ENCODE measurements at regions not wholly inside any gene's neighbourhood (a gene's known extent, or its start where the extent isn't known, plus 50 kb on each side); places are given as distances from the start of the nearest gene placed in this dataset.
A peak's percentile ranks its signal among the peaks of the same experiment; 100 is the strongest.

- no peak overlapping the region for H3K4me3 Mint-ChIP-seq
- no peaks in the 10 kb centered on the region for H3K27me3 Mint-ChIP-seq (ENCODE audit: low read depth)
- peaks cover 17% of the 10 kb centered on the region for H3K4me1 Mint-ChIP-seq
- no peak for DNase-seq (ENCODE audit: low read depth, low spot score)
- peaks cover 15% of the 10 kb centered on the region for H3K9me3 Mint-ChIP-seq
- no peaks in the 10 kb centered on the region for H3K36me3 Mint-ChIP-seq (ENCODE audit: low read depth)
- TF ChIP-seq CTCF (conservative IDR thresholded peaks at IDR 0.05) = no peak
- H3K27ac Mint-ChIP-seq (ENCODE audit: unreplicated experiment) = no peak overlapping the region
Measured at GRCh38 chr22:27347951-27348350, 453.6 kb downstream of the MN1 start.

GRCh38 chr22:27348634-27349033 lies 452.9 kb downstream of the MN1 start:
- H3K27ac Mint-ChIP-seq (ENCODE audit: unreplicated experiment) = no peak overlapping the region
- peaks cover 17% of the 10 kb centered on the region for H3K4me1 Mint-ChIP-seq
- no peak for TF ChIP-seq CTCF (conservative IDR thresholded peaks at IDR 0.05)
- H3K4me3 Mint-ChIP-seq = no peak overlapping the region
- no peaks in the 10 kb centered on the region for H3K36me3 Mint-ChIP-seq (ENCODE audit: low read depth)
- no peak for DNase-seq (ENCODE audit: low read depth, low spot score)
- H3K9me3 Mint-ChIP-seq = peaks cover 11% of the 10 kb centered on the region
- no peaks in the 10 kb centered on the region for H3K27me3 Mint-ChIP-seq (ENCODE audit: low read depth)

- H3K4me1 Mint-ChIP-seq = peaks cover 17% of the 10 kb centered on the region
- peaks cover 15% of the 10 kb centered on the region for H3K9me3 Mint-ChIP-seq
- H3K4me3 Mint-ChIP-seq = no peak overlapping the region
- no peaks in the 10 kb centered on the region for H3K27me3 Mint-ChIP-seq (ENCODE audit: low read depth)
- no peak overlapping the region for H3K27ac Mint-ChIP-seq (ENCODE audit: unreplicated experiment)
- no peaks in the 10 kb centered on the region for H3K36me3 Mint-ChIP-seq (ENCODE audit: low read depth)
- TF ChIP-seq CTCF (conservative IDR thresholded peaks at IDR 0.05) = no peak
- no peak for DNase-seq (ENCODE audit: low read depth, low spot score)
Measured at GRCh38 chr22:27349456-27349855, 452.1 kb downstream of the MN1 start.

- no peak overlapping the region for H3K27ac Mint-ChIP-seq (ENCODE audit: unreplicated experiment)
Measured at GRCh38 chr22:27350306-27350705, 451.2 kb downstream of the MN1 start.

GRCh38 chr22:27352426-27352825 lies 449.1 kb downstream of the MN1 start:
- no peak for DNase-seq (ENCODE audit: low read depth, low spot score)
- Mint-ChIP-seq H3K36me3 (ENCODE audit: low read depth) (peaks cover 2% of the 10 kb centered on the region), H3K9me3 (peaks cover 30% of the 10 kb centered on the region), H3K4me1 (peaks cover 17% of the 10 kb centered on the region), H3K4me3 (no peak overlapping the region), H3K27ac (ENCODE audit: unreplicated experiment) (peak overlapping the region; percentile 44), H3K27me3 (ENCODE audit: low read depth) (no peaks in the 10 kb centered on the region)
- TF ChIP-seq CTCF (conservative IDR thresholded peaks at IDR 0.05) = no peak

More at GRCh38 chr22:27350306-27350705, 451.2 kb downstream of the MN1 start:
- no peak for DNase-seq (ENCODE audit: low read depth, low spot score)
- Mint-ChIP-seq H3K9me3 (peaks cover 16% of the 10 kb centered on the region), H3K4me3 (no peak overlapping the region), H3K36me3 (ENCODE audit: low read depth) (no peaks in the 10 kb centered on the region), H3K27me3 (ENCODE audit: low read depth) (no peaks in the 10 kb centered on the region), H3K4me1 (peaks cover 17% of the 10 kb centered on the region)
- TF ChIP-seq CTCF (conservative IDR thresholded peaks at IDR 0.05) = no peak
